ENCODE measurements at regions not wholly inside any gene's neighbourhood (a gene's known extent, or its start where the extent isn't known, plus 50 kb on each side); places are given as distances from the start of the nearest gene placed in this dataset.

DNA sequence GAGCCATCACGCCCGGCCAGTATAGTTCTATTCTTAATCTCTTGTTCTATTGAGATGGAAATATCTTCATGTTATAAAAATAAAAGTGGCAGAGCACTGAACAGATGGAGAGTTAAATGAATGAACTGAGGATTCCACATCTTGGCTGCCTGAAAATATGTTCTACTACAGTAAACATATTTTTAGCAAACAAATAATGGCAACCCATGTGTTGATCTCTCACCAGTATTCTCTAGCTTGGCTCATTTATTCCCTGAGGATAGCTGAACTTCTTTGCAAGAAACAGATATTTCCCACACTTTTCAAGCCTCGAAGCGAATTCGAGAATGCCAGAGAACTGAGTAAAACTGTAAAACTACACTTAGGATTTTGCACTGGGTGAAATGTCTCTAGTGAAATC, 58.9 kb downstream of the DIRAS3 start:
- Histone ChIP-seq H3K36me3 (no peaks in the 10 kb centered on the region), H3K27me3 (no peaks in the 10 kb centered on the region), H3K27ac (no peak overlapping the region), H3K9me3 (replicated peaks) (no peaks in the 10 kb centered on the region), H3K4me1 (no peaks in the 10 kb centered on the region), H3K4me3 (no peak overlapping the region)
- no peak for DNase-seq

DNA sequence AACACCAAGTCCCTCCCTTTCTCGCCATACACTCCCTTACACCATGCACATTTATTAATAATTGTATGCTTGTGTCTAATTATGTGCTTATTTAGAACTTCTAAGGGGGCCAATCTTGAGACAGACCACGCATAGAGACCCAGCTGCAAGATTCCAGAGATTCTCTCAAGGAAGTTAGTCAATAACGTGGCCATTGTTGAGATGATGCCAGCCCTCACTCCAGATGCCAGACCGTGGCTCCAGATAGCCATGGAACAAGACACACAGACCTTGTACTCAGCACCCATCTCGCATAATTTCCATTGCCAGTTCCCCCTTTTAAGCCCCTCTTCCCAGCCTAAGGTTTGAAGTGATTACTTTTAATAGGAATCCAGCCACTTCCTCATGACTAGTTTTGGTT, 62.4 kb downstream of the DIRAS3 start:
- H3K27me3 ChIP-seq, result no peaks in the 10 kb centered on the region
- no peak overlapping the region for H3K4me3 ChIP-seq
- no peak for DNase-seq
- H3K27ac ChIP-seq, result no peak overlapping the region
- H3K4me1 ChIP-seq, result no peaks in the 10 kb centered on the region
- H3K9me3 ChIP-seq (replicated peaks), result no peaks in the 10 kb centered on the region
- H3K36me3 ChIP-seq, result no peaks in the 10 kb centered on the region

DNA sequence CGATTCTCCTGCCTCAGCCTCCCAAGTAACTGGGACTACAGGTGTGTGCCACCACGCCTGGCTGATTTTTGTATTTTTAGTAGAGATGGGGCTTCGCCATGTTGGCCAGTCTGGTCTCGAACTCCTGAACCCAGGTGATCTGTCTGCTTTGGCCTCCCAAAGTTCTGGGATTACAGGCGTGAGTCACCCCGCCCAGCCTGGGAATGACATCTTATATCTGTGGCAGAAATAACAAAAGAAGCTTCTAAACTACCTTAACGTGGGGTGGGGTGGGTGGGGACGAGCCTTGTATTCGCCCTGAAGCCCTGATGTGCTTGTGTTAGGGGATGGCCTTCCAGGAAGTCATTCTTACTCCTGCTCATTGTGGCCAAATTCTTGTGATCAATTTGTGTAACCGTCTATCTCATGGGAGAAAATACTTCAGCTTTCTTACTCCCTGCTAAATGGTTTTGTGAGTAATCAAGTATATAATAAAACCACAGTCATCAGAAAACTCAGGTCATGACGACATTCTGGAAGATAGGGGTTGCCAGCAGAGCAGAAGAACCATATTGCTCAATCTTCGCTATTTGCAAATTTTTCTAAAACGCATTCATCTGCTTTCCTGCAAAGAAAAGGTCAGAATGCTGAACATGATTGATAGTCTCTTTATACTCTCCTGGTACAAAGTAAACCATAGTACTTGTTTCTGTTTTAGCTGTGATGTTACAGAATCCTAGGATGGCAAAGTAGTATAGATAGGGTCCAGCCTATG, 63.2 kb downstream of the DIRAS3 start:
- DNase-seq, result no peak
- H3K27ac ChIP-seq, result no peak overlapping the region

DNA sequence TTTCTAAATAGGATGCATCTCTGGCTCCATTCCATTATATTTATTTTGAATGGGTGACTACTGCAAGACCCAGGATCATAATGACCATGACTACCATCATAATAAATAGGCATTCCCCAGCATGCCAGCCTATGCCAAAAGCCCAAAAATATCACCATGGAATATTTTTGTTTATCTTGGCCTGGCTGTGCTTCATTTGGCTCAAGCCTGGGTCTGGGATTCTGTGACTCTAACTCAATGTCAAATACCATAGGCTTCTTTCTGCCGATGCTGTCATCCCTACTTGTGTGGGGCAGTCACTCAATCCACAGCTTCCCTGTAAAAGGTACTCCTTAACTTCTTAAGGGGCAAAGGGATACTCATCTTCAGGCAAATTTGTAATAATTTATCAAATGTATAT, 66.6 kb downstream of the DIRAS3 start:
- Histone ChIP-seq H3K9me3 (replicated peaks) (no peaks in the 10 kb centered on the region; the same call in 1 of the 2 replicates), H3K4me1 (no peaks in the 10 kb centered on the region), H3K4me3 (no peak overlapping the region), H3K27me3 (no peaks in the 10 kb centered on the region), H3K27ac (no peak overlapping the region), H3K36me3 (no peaks in the 10 kb centered on the region; the same call in 1 of the 2 replicates)
- no peak for DNase-seq

More for the DNA sequence above, 63.2 kb downstream of the DIRAS3 start:
- H3K9me3 ChIP-seq (replicated peaks), result no peaks in the 10 kb centered on the region
- no peaks in the 10 kb centered on the region for H3K36me3 ChIP-seq
- H3K27me3 ChIP-seq, result no peaks in the 10 kb centered on the region
- no peak overlapping the region for H3K4me3 ChIP-seq
- no peaks in the 10 kb centered on the region for H3K4me1 ChIP-seq

DNA sequence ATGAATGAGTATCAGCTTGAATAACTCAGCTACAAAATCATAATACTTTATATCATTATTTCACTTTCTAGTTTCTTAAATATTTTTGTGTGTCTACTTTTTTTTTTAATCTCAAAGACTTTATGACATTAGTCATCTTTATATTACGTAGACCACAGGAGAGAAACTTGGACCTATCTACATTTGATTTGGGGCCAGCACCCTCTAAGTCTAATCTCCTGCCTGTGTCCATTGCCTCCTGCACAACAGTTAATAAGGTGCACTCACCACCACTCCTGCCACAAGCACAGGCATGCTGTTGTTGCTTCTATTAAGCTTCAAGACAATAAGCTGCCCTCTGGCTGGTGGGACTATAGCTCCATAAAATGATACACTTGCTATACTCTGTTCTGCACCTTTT, 70.4 kb downstream of the DIRAS3 start:
- H3K27ac ChIP-seq, result no peak overlapping the region

DNA sequence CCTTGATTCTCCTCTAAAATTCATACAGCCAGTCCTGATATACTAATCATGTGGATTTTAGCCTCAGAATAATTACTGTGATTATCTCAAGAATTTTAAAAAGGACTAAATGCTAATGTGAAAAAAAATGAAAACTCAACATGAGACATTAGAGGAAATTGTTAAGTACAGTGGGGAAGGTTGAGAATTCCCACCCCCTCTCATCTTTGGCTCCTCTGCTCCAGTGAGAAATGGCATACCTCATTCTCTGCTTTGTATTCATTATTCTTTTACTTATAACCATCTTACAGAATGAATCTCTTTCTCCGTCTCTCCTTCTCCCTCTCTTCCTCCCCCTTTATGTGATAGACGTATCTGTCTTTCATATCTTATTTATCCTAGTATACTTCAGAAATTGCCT, 70.9 kb downstream of the DIRAS3 start:
- Histone ChIP-seq H3K27ac (no peak overlapping the region), H3K4me3 (no peak overlapping the region), H3K4me1 (no peaks in the 10 kb centered on the region), H3K9me3 (replicated peaks) (no peaks in the 10 kb centered on the region; the same call in 1 of the 2 replicates), H3K27me3 (no peaks in the 10 kb centered on the region), H3K36me3 (no peaks in the 10 kb centered on the region; the same call in 1 of the 2 replicates)
- DNase-seq, result no peak

More for the DNA sequence above, 70.4 kb downstream of the DIRAS3 start:
- DNase-seq, result no peak
- no peaks in the 10 kb centered on the region; the same call in 1 of the 2 replicates for H3K9me3 ChIP-seq (replicated peaks)
- no peaks in the 10 kb centered on the region for H3K27me3 ChIP-seq
- H3K4me1 ChIP-seq, result no peaks in the 10 kb centered on the region
- H3K36me3 ChIP-seq, result no peaks in the 10 kb centered on the region; the same call in 1 of the 2 replicates
- H3K4me3 ChIP-seq, result no peak overlapping the region

DNA sequence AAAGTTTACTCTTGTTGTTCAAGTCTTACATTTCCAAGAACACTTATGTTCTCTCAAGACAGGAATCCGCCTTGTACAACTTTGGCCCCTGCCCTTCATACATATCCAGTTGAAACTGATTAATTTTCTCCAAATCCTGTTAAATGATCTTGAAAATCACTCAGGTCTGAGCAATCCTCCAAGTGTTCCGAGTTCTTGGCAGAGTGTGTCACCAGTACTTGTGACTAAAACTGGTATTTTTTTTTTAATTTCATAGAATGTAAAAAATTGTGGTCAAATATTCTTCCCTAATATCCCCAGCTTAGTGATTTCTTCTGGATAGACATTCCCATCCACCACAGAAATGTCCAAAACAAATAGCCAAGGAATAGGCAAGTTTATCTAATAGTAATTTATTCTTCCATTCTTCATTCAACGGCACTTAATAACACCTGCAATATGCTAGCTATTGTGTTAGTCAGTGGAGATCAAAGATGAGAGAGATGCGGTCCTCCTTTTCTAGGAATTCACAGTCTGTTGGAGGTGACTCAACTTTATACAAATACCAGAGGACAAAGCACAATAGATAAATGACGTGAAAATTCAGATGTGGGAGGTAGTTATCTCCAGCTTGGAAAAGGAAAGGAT, 71.4 kb downstream of the DIRAS3 start:
- Histone ChIP-seq H3K9me3 (replicated peaks) (no peaks in the 10 kb centered on the region; the same call in 1 of the 2 replicates), H3K36me3 (no peaks in the 10 kb centered on the region; the same call in 1 of the 2 replicates), H3K27ac (no peak overlapping the region), H3K4me1 (no peaks in the 10 kb centered on the region), H3K27me3 (no peaks in the 10 kb centered on the region), H3K4me3 (no peak overlapping the region)
- no peak for DNase-seq

DNA sequence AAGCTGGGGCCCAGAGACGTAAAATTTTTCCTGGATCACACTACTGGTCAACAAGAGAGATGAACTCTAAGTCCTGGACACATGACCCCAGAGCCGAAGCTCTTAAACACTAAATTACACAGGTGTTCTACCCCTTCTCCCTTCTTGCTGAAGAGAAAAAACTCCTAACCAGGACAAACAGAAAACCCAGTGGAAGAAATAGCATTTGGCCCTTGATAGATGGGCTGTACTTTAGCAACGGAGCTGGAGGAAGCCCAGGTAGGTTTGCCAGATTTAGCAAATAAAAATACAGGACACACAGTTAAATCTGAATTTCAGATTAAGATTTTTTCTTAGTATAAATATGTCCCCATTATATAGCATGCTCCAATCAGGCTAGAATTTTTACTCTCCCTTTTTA, 72.7 kb downstream of the DIRAS3 start:
- Histone ChIP-seq H3K4me3 (no peak overlapping the region), H3K9me3 (replicated peaks) (no peaks in the 10 kb centered on the region; the same call in 1 of the 2 replicates), H3K27me3 (no peaks in the 10 kb centered on the region), H3K36me3 (no peaks in the 10 kb centered on the region; the same call in 1 of the 2 replicates), H3K27ac (no peak overlapping the region), H3K4me1 (no peaks in the 10 kb centered on the region)
- DNase-seq, result no peak

DNA sequence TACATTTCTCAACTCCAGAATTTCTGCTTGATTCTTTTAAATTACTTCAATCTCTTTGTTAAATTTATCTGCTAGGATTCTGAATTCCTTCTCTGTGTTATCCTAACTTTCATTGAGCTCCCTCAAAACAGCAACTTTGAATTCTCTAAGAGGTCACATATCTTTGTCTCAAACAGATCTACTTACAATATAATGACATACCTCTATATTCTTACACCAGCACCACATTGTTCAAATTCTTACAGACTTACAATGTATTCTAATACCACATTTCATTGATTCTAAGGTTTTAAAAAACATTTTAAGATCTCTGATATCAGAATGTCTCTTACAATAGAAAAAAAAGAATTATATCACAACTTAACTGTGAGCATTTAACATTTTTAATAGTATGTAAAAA, 77.4 kb downstream of the DIRAS3 start:
- Histone ChIP-seq H3K4me3 (no peak overlapping the region), H3K27ac (no peak overlapping the region), H3K4me1 (no peaks in the 10 kb centered on the region), H3K27me3 (no peaks in the 10 kb centered on the region), H3K9me3 (replicated peaks) (no peaks in the 10 kb centered on the region), H3K36me3 (no peaks in the 10 kb centered on the region)
- no peak for DNase-seq

DNA sequence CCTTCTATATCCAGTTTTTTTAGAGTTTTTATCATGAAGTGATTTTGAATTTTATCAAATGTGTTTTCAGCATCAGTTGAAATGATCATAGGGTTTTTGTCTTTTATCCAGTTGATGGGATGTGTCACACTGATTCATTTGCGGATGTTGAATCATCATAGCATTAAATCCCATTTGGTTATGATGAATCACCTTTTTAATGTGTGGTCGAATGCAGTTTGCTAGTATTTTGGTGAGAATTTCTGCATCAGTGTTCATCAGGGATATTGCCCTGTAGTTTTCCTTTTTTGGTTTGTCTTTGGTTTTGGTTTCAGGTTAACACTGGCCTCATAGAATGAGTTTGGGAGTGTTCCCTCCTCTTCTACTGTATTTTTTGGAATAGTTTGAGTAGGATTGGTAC, 80.3 kb downstream of the DIRAS3 start:
- DNase-seq, result peak in 1 of 2 experiments; percentile 11
- Histone ChIP-seq H3K27ac (no peak overlapping the region), H3K4me3 (no peak overlapping the region)

DNA sequence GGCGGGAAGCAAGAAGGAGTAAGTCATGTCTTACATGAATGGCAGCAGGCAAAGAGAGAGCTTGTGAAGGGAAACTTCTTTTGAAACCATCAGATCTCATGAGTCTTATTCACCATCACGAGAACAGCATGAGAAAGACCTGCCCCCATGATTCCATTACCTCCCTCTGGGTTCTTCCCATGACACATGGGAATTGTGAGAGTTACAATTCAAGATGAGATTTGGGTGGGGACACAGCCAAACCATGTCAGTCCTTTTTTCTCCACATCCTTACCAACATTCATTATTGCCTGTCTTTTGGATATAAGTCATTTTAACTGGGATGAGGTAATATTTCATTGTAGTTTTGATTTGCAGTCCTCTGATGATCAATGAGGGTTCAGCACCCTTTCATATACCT, 81.0 kb downstream of the DIRAS3 start:
- no peak for DNase-seq
- no peaks in the 10 kb centered on the region for H3K27me3 ChIP-seq
- no peaks in the 10 kb centered on the region for H3K4me1 ChIP-seq
- H3K4me3 ChIP-seq, result no peak overlapping the region
- no peaks in the 10 kb centered on the region for H3K9me3 ChIP-seq (replicated peaks)
- H3K36me3 ChIP-seq, result no peaks in the 10 kb centered on the region
- H3K27ac ChIP-seq, result no peak overlapping the region

More for the DNA sequence above, 80.3 kb downstream of the DIRAS3 start:
- Histone ChIP-seq H3K4me1 (no peaks in the 10 kb centered on the region), H3K36me3 (no peaks in the 10 kb centered on the region), H3K9me3 (replicated peaks) (no peaks in the 10 kb centered on the region), H3K27me3 (no peaks in the 10 kb centered on the region)

DNA sequence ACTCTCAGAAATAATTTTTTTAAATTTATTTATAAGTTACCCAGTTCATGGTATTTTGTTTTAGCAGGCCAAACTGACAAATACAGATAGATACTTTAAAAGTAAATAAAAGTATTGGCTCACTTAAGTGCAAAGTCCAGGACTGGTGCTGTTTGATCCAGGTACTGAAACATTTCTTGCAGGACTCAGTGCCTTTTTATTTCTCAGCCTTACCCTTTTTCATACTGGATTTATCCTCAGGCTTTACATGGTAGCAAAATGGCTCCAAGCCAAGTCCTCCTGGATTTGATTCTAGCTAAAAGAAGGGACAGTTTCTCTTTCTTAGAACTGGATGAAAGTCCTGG, 83.8 kb downstream of the DIRAS3 start:
- Histone ChIP-seq H3K4me3 (no peak overlapping the region), H3K27me3 (no peaks in the 10 kb centered on the region), H3K9me3 (replicated peaks) (no peaks in the 10 kb centered on the region), H3K36me3 (no peaks in the 10 kb centered on the region), H3K4me1 (no peaks in the 10 kb centered on the region), H3K27ac (no peak overlapping the region)
- DNase-seq, result no peak

DNA sequence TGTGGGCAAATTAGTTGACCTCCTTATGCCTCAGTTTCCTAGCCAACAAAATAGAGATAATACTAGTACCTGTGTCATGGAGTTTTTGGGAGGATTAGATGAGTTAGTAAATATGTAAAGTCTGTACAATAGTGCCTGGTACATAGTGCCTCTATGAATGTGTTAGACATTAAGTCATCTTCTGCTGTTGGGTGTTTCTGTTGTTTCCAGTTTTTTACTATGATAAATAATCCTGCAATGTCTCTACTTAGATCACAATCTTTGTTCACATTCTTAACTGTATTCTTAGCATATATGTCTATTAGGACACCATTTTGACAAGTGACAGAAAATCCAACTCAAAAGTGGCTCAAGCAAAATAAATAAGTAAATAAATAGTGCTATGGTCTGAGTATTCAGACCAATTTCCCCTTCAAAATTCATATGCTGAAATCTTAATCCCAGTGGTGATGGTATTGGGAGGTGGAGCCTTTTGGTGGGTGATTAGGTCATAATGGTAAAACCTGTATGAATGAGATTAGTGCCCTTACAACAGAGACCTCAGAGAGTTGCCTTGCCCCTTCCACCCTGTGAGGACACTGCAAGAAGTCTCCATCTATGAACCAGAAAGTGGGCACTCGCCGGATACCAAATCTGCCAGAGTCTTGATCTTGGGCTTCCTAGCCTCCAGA, 84.3 kb downstream of the DIRAS3 start:
- no peak for DNase-seq
- no peaks in the 10 kb centered on the region for H3K27me3 ChIP-seq
- H3K4me1 ChIP-seq, result no peaks in the 10 kb centered on the region
- no peaks in the 10 kb centered on the region for H3K36me3 ChIP-seq
- H3K9me3 ChIP-seq (replicated peaks), result no peaks in the 10 kb centered on the region
- H3K27ac ChIP-seq, result no peak overlapping the region
- no peak overlapping the region for H3K4me3 ChIP-seq

DNA sequence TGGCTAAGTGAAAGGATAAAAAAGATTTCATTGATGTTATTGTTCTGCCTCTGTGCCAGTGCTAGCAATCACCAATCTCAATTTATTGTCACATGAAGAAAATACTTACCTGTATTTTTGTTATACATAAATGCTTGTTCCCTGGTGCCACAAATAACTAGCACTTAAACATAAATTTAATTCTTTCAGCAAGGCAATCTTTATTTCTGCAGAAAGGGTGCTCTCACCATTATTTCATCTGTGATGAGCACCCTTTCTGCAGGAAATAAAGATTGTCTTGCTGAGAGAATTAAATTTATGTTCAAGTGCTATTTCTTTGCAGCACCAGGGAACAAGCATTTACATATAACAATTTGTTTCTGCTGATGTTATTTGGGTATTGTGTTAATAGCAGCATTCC, 87.2 kb downstream of the DIRAS3 start:
- no peak overlapping the region for H3K4me3 ChIP-seq

DNA sequence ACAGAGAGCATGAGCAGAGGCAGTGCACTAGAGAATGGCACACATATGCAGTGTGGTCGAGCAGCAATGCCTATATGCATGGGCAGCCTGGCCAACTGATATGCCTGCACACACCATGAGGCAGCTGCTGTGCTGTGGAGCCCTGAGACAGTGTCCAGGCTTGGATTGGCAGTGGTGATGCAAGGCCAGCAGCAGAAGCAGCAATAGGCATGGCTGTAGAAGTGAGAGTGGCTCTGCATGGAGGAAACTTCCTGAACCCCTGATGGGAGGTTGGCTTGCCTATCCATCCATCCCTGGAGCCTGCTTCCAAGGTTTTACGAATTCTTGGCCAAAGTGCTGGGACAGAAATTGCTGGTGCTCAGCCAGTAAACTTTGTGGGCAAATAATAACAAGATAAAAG, 89.7 kb downstream of the DIRAS3 start:
- Histone ChIP-seq H3K27ac (no peak overlapping the region), H3K9me3 (replicated peaks) (no peaks in the 10 kb centered on the region), H3K36me3 (no peaks in the 10 kb centered on the region), H3K27me3 (no peaks in the 10 kb centered on the region; the same call in 1 of the 2 replicates), H3K4me3 (no peak overlapping the region), H3K4me1 (no peaks in the 10 kb centered on the region)
- DNase-seq, result no peak

More for the DNA sequence above, 87.2 kb downstream of the DIRAS3 start:
- Histone ChIP-seq H3K4me1 (no peaks in the 10 kb centered on the region), H3K27me3 (no peaks in the 10 kb centered on the region; the same call in 1 of the 2 replicates), H3K36me3 (no peaks in the 10 kb centered on the region), H3K27ac (no peak overlapping the region), H3K9me3 (replicated peaks) (no peaks in the 10 kb centered on the region)
- no peak for DNase-seq

All from SJCRH30 (cell line).